CD14-positive monocyte (primary cell): ENCODE measurements at regions not wholly inside any gene's neighbourhood (a gene's known extent, or its start where the extent isn't known, plus 50 kb on each side); places are given as distances from the start of the nearest gene placed in this dataset.

ENCODE experiments used
- DNase-seq, 3 donors: peaks; one replicate each; pipeline ENCODE4 v3.0.0-alpha.2; 2011 to 2022
- H2AFZ ChIP-seq: 2 replicates; pipeline ENCODE4 v1.6.0; 2012; ENCODE audit warnings: mild to moderate bottlenecking, low read depth, low read length, inconsistent platforms; ENCODE audit not compliant: insufficient read depth, poor library complexity, severe bottlenecking
- H3K27ac ChIP-seq, 2 donors: 1 replicate in 1 of 2; 2 replicates in 1 of 2; pipeline ENCODE4 v1.5.1; 2012 to 2013; ENCODE audit warnings: low read length in 2 of 2, control low read depth in 1 of 2, inconsistent platforms in 1 of 2, low read depth in 1 of 2, mild to moderate bottlenecking in 1 of 2
- H3K27me3 ChIP-seq, 2 donors: one replicate each; pipeline versions ENCODE4 v1.6.0 to v1.6.1; 2011 to 2013; ENCODE audit warnings: low read length in 2 of 2; ENCODE audit not compliant: control insufficient read depth in 2 of 2, insufficient read depth in 2 of 2
- H3K36me3 ChIP-seq, 2 donors: replicated peaks in 1 of 2; 1 replicate in 1 of 2; 2 replicates in 1 of 2; pipeline versions ENCODE4 v1.5.1 to v1.6.1; 2012 to 2013; ENCODE audit warnings: low read length in 2 of 2, control low read depth in 1 of 2, inconsistent platforms in 1 of 2, mild to moderate bottlenecking in 1 of 2; ENCODE audit not compliant: insufficient read depth in 2 of 2, control insufficient read depth in 1 of 2
- H3K4me1 ChIP-seq, 2 donors: 1 replicate in 1 of 2; 2 replicates in 1 of 2; pipeline versions ENCODE4 v1.5.1 to v1.6.1; 2012 to 2013; ENCODE audit warnings: low read length in 2 of 2, control low read depth in 1 of 2, inconsistent platforms in 1 of 2, mild to moderate bottlenecking in 1 of 2, moderate library complexity in 1 of 2; ENCODE audit not compliant: insufficient read depth in 2 of 2, control insufficient read depth in 1 of 2
- H3K4me2 ChIP-seq: replicated peaks from 2 replicates; pipeline ENCODE3; 2012; ENCODE audit warnings: low read length, moderate library complexity, mild to moderate bottlenecking; ENCODE audit not compliant: poor library complexity, severe bottlenecking; ENCODE audit errors: extremely low read depth
- H3K4me3 ChIP-seq, 3 experiments: fragments of 200-600 bp in 1 of 3; sonication (generic) in 1 of 3; replicated peaks in 1 of 3; 1 replicate in 2 of 3; 2 replicates in 1 of 3; pipeline ENCODE4 v1.5.1; 2011 to 2013; ENCODE audit warnings: low read length in 3 of 3, mild to moderate bottlenecking in 3 of 3, control low read depth in 2 of 3, low read depth in 2 of 3, inconsistent platforms in 1 of 3, moderate library complexity in 1 of 3
- H3K79me2 ChIP-seq: 2 replicates; pipeline ENCODE4 v1.6.0; 2012; ENCODE audit warnings: mild to moderate bottlenecking, control low read depth, inconsistent platforms, low read length, moderate library complexity; ENCODE audit not compliant: insufficient read depth
- H3K9ac ChIP-seq: 2 replicates; pipeline ENCODE4 v1.6.0; 2017; ENCODE audit warnings: low read length, mild to moderate bottlenecking; ENCODE audit not compliant: insufficient read depth, poor library complexity, severe bottlenecking
- H3K9me3 ChIP-seq, 2 donors: replicated peaks in 1 of 2; 1 replicate in 1 of 2; 2 replicates in 1 of 2; pipeline versions ENCODE4 v1.5.1 to v1.6.1; 2012 to 2013; ENCODE audit warnings: low read length in 2 of 2, control low read depth in 1 of 2; ENCODE audit not compliant: control insufficient read depth in 1 of 2, insufficient read depth in 1 of 2
- H4K20me1 ChIP-seq: 2 replicates; pipeline ENCODE4 v1.6.0; 2012; ENCODE audit warnings: mild to moderate bottlenecking, low read length, control low read depth, moderate library complexity; ENCODE audit not compliant: insufficient read depth
- H3K27ac Mint-ChIP-seq, 7 donors: one replicate each; pipeline ENCODE4 v1.8.0; 2020; ENCODE audit warnings: mild to moderate bottlenecking in 7 of 7, mixed read lengths in 7 of 7, moderate library complexity in 6 of 7, inconsistent platforms in 2 of 7
- H3K27me3 Mint-ChIP-seq, 3 donors: one replicate each; pipeline ENCODE4 v1.8.0; 2021 to 2022; ENCODE audit warnings: low read depth in 3 of 3, mild to moderate bottlenecking in 3 of 3, mixed read lengths in 3 of 3, moderate library complexity in 3 of 3, inconsistent platforms in 1 of 3
- H3K36me3 Mint-ChIP-seq, 2 donors: one replicate each; pipeline ENCODE4 v1.8.0; 2020; ENCODE audit warnings: mixed read lengths in 2 of 2, inconsistent platforms in 1 of 2, mild to moderate bottlenecking in 1 of 2
- H3K4me1 Mint-ChIP-seq: one replicate; pipeline ENCODE4 v1.8.0; 2020; ENCODE audit warnings: mild to moderate bottlenecking, mixed read lengths
- H3K4me3 Mint-ChIP-seq, 2 donors: one replicate each; pipeline ENCODE4 v1.8.0; 2020; ENCODE audit warnings: mild to moderate bottlenecking in 2 of 2, mixed read lengths in 2 of 2, moderate library complexity in 1 of 2
- H3K9me3 Mint-ChIP-seq, 7 donors: one replicate each; pipeline ENCODE4 v1.8.0; 2020 to 2022; ENCODE audit warnings: mixed read lengths in 7 of 7, mild to moderate bottlenecking in 6 of 7, moderate library complexity in 6 of 7, inconsistent platforms in 2 of 7
- WGBS: methylation state at CpG from one replicate; pipeline ENCODE4 v1.1.5; 2013; ENCODE audit warnings: missing lambda C conversion rate; ENCODE audit not compliant: insufficient coverage; 5-methylcytosine and 5-hydroxymethylcytosine counted together
- intact Hi-C, 2 donors: fragments of 100-400 bp; cut with micrococcal nuclease; formaldehyde crosslinking; loops; one replicate each; pipeline versions ENCODE4 v1.15.0 to v1.15.1; 2023
- TF ChIP-seq, protein P1 (sequence below): fragments of 200-600 bp; IDR thresholded peaks from one replicate; pipeline ENCODE4 v1.8.0; 2022; ENCODE audit warnings: antibody characterized with exemption, mild to moderate bottlenecking

DNA sequence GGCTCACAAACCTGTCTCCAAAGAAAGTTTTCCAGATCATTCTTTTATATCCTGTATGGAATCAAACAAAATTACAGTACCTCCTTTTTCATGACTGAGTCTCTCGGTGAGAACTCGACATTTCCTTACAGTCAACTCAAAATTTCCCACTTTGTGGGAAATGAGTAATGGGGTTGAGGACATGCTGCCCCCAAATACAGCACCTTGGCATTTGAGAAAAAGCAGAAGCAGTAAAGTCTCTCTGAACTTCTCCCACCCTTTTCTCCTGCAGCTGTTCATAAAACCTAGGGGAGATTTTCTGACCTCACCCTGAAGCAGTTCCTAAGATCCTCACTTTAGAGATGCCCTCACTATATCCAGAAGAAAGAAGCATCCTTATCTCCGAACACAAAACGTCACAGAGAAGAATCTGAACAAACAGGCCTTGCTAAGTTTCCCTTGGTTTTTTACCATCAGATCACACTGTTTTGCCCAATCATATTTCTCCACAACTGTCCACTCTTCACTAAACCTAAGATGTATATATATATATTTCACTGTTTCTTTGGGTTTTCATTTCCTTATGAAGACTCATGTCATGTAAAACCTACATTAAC is 96.1 kb upstream of the APC start:
- Histone ChIP-seq H3K9ac (no peak overlapping the region), H4K20me1 (no peaks in the 10 kb centered on the region), H3K4me2 (no peak overlapping the region), H3K27ac (no peak overlapping the region), H2AFZ (peak overlapping the region; percentile 51), H3K4me3 (no peak overlapping the region), H3K79me2 (no peaks in the 10 kb centered on the region), H3K9me3 (no peaks in the 10 kb centered on the region), H3K27me3 (no peaks in the 10 kb centered on the region), H3K36me3 (no peaks in the 10 kb centered on the region), H3K4me1 (peaks cover 0 to 5% of the 10 kb centered on the region in 2 donors)
- no CpG with 5 or more reads among the region's 4 CpGs for WGBS
- Mint-ChIP-seq H3K4me3 (no peak overlapping the region), H3K9me3 (peaks cover 0 to 2% (median 0%) of the 10 kb centered on the region in 7 donors), H3K27me3 (no peaks in the 10 kb centered on the region), H3K4me1 (peaks cover 14% of the 10 kb centered on the region), H3K27ac (no peak overlapping the region), H3K36me3 (no peaks in the 10 kb centered on the region)
- TF ChIP-seq, protein P1, sequence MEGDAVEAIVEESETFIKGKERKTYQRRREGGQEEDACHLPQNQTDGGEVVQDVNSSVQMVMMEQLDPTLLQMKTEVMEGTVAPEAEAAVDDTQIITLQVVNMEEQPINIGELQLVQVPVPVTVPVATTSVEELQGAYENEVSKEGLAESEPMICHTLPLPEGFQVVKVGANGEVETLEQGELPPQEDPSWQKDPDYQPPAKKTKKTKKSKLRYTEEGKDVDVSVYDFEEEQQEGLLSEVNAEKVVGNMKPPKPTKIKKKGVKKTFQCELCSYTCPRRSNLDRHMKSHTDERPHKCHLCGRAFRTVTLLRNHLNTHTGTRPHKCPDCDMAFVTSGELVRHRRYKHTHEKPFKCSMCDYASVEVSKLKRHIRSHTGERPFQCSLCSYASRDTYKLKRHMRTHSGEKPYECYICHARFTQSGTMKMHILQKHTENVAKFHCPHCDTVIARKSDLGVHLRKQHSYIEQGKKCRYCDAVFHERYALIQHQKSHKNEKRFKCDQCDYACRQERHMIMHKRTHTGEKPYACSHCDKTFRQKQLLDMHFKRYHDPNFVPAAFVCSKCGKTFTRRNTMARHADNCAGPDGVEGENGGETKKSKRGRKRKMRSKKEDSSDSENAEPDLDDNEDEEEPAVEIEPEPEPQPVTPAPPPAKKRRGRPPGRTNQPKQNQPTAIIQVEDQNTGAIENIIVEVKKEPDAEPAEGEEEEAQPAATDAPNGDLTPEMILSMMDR = no peak
- no peak for DNase-seq
- intact Hi-C loops = no loop called here

DNA sequence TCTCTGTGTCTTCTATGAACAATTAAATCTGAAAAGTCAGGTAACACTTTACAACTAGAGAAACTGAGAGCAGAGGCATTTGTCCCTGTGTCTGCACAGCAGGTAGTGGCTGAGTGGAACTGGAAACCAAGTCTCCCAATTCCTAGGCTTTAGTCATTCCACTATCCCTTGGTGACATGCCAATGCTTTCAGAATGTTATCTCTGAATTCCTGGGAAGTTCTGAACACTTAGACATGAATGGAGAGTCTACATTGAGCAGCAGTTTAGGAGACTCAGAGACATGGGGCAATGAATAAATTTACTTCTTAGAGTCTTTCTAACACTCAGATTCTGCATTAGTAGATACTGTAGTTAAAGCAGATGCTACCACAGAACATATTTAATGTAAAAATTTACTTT is 94.8 kb upstream of the APC start:
- Histone ChIP-seq H3K36me3 (no peaks in the 10 kb centered on the region), H3K4me3 (no peak overlapping the region), H2AFZ (no peak overlapping the region), H3K4me1 (peaks cover 0 to 5% of the 10 kb centered on the region in 2 donors), H3K9ac (no peak overlapping the region), H3K9me3 (no peaks in the 10 kb centered on the region), H3K27ac (no peak overlapping the region), H3K79me2 (no peaks in the 10 kb centered on the region), H3K4me2 (no peak overlapping the region), H4K20me1 (no peaks in the 10 kb centered on the region), H3K27me3 (no peaks in the 10 kb centered on the region)
- Mint-ChIP-seq H3K27me3 (peaks cover 3 to 5% (median 3%) of the 10 kb centered on the region in 3 donors), H3K36me3 (no peaks in the 10 kb centered on the region), H3K27ac (no peak overlapping the region), H3K9me3 (peaks cover 0 to 2% (median 0%) of the 10 kb centered on the region in 7 donors), H3K4me3 (no peak overlapping the region), H3K4me1 (peaks cover 16% of the 10 kb centered on the region)
- intact Hi-C loops = no loop called here
- TF ChIP-seq, protein P1 = no peak
- no peak for DNase-seq
